HepG2 (cell line): ENCODE measurements at regions not wholly inside any gene's neighbourhood (a gene's known extent, or its start where the extent isn't known, plus 50 kb on each side); places are given as distances from the start of the nearest gene placed in this dataset.

Experiments used
- DDIT3 ChIP-seq: sonication (generic); formaldehyde crosslinking; IDR thresholded peaks from 2 replicates; pipeline ENCODE4 v1.4.0; 2020; ENCODE audit warnings: mild to moderate bottlenecking, missing genetic modification reagents
- FOSL2 ChIP-seq: sonication (generic); formaldehyde crosslinking; IDR thresholded peaks from 2 replicates; pipeline ENCODE4 v1.4.0; 2020; ENCODE audit warnings: missing genetic modification reagents
- HNRNPH1 ChIP-seq: fragments of 200-400 bp; formaldehyde crosslinking; optimal IDR thresholded peaks from 2 replicates; pipeline ENCODE3; 2017; ENCODE audit warnings: mild to moderate bottlenecking, low read depth, low read length
- HOXA3 ChIP-seq: sonication (generic); formaldehyde crosslinking; IDR thresholded peaks from 2 replicates; pipeline ENCODE4 v1.5.0; 2020; ENCODE audit warnings: missing genetic modification reagents
- HOXA9 ChIP-seq: sonication (generic); formaldehyde crosslinking; IDR thresholded peaks from 2 replicates; pipeline ENCODE4 v1.8.1; 2022; ENCODE audit warnings: missing genetic modification reagents, mild to moderate bottlenecking, moderate library complexity, borderline replicate concordance
- IRX3 ChIP-seq: sonication (generic); formaldehyde crosslinking; IDR thresholded peaks from 2 replicates; pipeline ENCODE4 v1.8.1; 2023; ENCODE audit warnings: mild to moderate bottlenecking, low read depth, missing genetic modification reagents, borderline replicate concordance
- MEIS1 ChIP-seq: sonication (generic); formaldehyde crosslinking; IDR thresholded peaks from 2 replicates; pipeline ENCODE4 v1.9.0; 2021; ENCODE audit warnings: mild to moderate bottlenecking, missing genetic modification reagents, moderate library complexity, borderline replicate concordance
- NFKBIZ ChIP-seq: IDR thresholded peaks from 2 replicates; pipeline ENCODE4 v1.6.1; 2018; ENCODE audit warnings: missing genetic modification reagents, missing compliant biosample characterization
- PAF1 ChIP-seq: IDR thresholded peaks from 2 replicates; pipeline ENCODE4 v1.6.1; 2016; ENCODE audit warnings: missing genetic modification reagents, missing compliant biosample characterization
- PBX3 ChIP-seq: sonication (generic); formaldehyde crosslinking; IDR thresholded peaks from 2 replicates; pipeline ENCODE4 v1.8.1; 2023; ENCODE audit warnings: missing genetic modification reagents, inconsistent platforms, borderline replicate concordance
- SMC3 ChIP-seq: IDR thresholded peaks from 2 replicates; pipeline ENCODE4 v1.6.1; 2011; ENCODE audit warnings: low read length, improper control_type of control experiment
- SOX5 ChIP-seq: IDR thresholded peaks from 2 replicates; pipeline ENCODE4 v1.6.1; 2016; ENCODE audit warnings: borderline replicate concordance
- ZNF10 ChIP-seq: sonication (generic); formaldehyde crosslinking; IDR thresholded peaks from 2 replicates; pipeline ENCODE4 v1.4.0; 2020; ENCODE audit warnings: mild to moderate bottlenecking, low read depth, missing genetic modification reagents, borderline replicate concordance
- ZNF264 ChIP-seq: sonication (generic); formaldehyde crosslinking; IDR thresholded peaks from 2 replicates; pipeline ENCODE4 v1.4.0; 2020; ENCODE audit warnings: missing genetic modification reagents
- ZNF280D ChIP-seq: sonication (generic); formaldehyde crosslinking; IDR thresholded peaks from 2 replicates; pipeline ENCODE4 v1.5.1; 2020; ENCODE audit warnings: mild to moderate bottlenecking, missing genetic modification reagents
- ZNF460 ChIP-seq: sonication (generic); formaldehyde crosslinking; IDR thresholded peaks from 2 replicates; pipeline ENCODE4 v1.5.1; 2020; ENCODE audit warnings: missing genetic modification reagents, mild to moderate bottlenecking, borderline replicate concordance
- ZNF674 ChIP-seq: sonication (generic); formaldehyde crosslinking; IDR thresholded peaks from 2 replicates; pipeline ENCODE4 v1.5.0; 2020; ENCODE audit warnings: low read depth, mild to moderate bottlenecking, missing genetic modification reagents
- ZNF713 ChIP-seq: sonication (generic); formaldehyde crosslinking; IDR thresholded peaks from 2 replicates; pipeline ENCODE4 v1.4.0; 2020; ENCODE audit warnings: mild to moderate bottlenecking, missing genetic modification reagents
- ZSCAN9 ChIP-seq: IDR thresholded peaks from 2 replicates; pipeline ENCODE4 v1.6.1; 2016; ENCODE audit warnings: borderline replicate concordance
- TF ChIP-seq, protein P1 (sequence below), 2 experiments: sonication (generic) in 1 of 2; formaldehyde crosslinking in 1 of 2; IDR thresholded peaks; 2 replicates each; pipeline versions ENCODE4 v1.6.1 to v1.9.0; 2014 to 2022; ENCODE audit warnings: antibody characterized with exemption in 1 of 2, borderline replicate concordance in 1 of 2, inconsistent platforms in 1 of 2, low read depth in 1 of 2, missing genetic modification reagents in 1 of 2

DNA sequence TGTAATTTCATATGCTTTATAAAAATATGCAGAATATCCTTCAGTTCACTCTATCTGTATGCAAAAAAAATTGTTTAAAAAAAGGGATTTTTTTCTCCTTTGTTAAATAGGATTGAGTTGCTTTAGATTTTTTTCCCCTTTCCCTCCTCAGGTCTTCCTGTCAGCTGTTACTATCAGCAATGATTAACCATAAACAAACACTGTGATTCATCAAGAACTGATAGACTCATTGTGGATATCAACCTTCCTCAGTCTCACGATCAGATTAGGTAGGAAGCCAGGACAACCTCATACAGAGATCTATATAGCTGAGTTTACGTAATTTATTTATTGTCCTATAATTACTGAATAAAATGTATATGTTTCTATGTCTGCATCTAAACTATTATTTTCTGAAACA is 2136.2 kb upstream of the CELF4 start (continued):
- TF ChIP-seq, protein P1, sequence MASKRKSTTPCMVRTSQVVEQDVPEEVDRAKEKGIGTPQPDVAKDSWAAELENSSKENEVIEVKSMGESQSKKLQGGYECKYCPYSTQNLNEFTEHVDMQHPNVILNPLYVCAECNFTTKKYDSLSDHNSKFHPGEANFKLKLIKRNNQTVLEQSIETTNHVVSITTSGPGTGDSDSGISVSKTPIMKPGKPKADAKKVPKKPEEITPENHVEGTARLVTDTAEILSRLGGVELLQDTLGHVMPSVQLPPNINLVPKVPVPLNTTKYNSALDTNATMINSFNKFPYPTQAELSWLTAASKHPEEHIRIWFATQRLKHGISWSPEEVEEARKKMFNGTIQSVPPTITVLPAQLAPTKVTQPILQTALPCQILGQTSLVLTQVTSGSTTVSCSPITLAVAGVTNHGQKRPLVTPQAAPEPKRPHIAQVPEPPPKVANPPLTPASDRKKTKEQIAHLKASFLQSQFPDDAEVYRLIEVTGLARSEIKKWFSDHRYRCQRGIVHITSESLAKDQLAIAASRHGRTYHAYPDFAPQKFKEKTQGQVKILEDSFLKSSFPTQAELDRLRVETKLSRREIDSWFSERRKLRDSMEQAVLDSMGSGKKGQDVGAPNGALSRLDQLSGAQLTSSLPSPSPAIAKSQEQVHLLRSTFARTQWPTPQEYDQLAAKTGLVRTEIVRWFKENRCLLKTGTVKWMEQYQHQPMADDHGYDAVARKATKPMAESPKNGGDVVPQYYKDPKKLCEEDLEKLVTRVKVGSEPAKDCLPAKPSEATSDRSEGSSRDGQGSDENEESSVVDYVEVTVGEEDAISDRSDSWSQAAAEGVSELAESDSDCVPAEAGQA (IDR thresholded peaks at IDR 0.05; ENCODE audit: low read depth): no peak
- TF ChIP-seq, protein P1 (CRISPR knock-in tag; IDR thresholded peaks at IDR 0.05; ENCODE audit: borderline replicate concordance): no peak
- no peak for TF ChIP-seq ZNF10
- peak; percentile 89 for TF ChIP-seq FOSL2 (CRISPR knock-in tag)
- TF ChIP-seq ZNF264 (CRISPR knock-in tag): no peak
- TF ChIP-seq ZNF713 (CRISPR knock-in tag): no peak
- no peak for TF ChIP-seq HNRNPH1
- TF ChIP-seq SOX5 (CRISPR knock-in tag): peak; percentile 50; the same call in 1 of the 2 replicates
- no peak for TF ChIP-seq PAF1 (CRISPR knock-in tag)
- TF ChIP-seq ZNF674 (CRISPR knock-in tag): no peak
- TF ChIP-seq ZSCAN9 (CRISPR knock-in tag): no peak
- TF ChIP-seq HOXA9 (CRISPR knock-in tag): no peak
- no peak for TF ChIP-seq PBX3 (CRISPR knock-in tag)
- no peak for TF ChIP-seq ZNF280D (CRISPR knock-in tag)
- no peak for TF ChIP-seq NFKBIZ (CRISPR knock-in tag)
- no peak for TF ChIP-seq ZNF460 (CRISPR knock-in tag)
- TF ChIP-seq HOXA3 (CRISPR knock-in tag): no peak
- no peak for TF ChIP-seq DDIT3 (CRISPR knock-in tag)
- TF ChIP-seq SMC3: no peak
- TF ChIP-seq MEIS1 (CRISPR knock-in tag): no peak
- TF ChIP-seq IRX3: no peak
